ENCODE measurements at regions not wholly inside any gene's neighbourhood (a gene's known extent, or its start where the extent isn't known, plus 50 kb on each side); places are given as distances from the start of the nearest gene placed in this dataset.

DNA sequence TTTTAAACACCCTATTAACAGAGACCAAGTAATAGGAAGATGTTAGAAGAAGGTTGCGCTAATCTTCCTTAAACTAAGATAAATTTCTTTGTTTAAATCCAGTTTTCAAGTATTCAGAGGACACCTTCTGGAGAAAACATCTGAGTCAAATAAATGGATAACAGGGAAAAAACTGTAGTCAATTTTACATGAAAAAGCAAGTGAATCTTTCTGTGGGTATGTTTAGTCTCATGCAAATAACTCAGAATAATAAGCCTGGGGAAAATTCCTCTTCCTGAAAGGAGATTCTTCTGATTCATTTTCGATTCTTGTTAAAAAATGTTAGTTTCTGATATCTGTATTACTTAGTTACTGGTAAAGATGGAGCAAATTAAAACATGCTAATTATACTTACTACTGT is 145.5 kb downstream of the CTH start:
- no peaks in the 10 kb centered on the region for H3K79me2 ChIP-seq (ENCODE audit: insufficient read depth, low read length)
- H4K8ac ChIP-seq (replicated peaks; ENCODE audit: insufficient read length, low read depth, low read length): no peak overlapping the region
- DNase-seq: no peak
- no peak overlapping the region for H3T11ph ChIP-seq (ENCODE audit: low read length)
- no peak overlapping the region for H3K27ac ChIP-seq (ENCODE audit: insufficient read length, low read depth, low read length)
- H3K9me3 ChIP-seq (ENCODE audit: control insufficient read depth, low read depth, low read length): no peaks in the 10 kb centered on the region
- H4K20me1 ChIP-seq (ENCODE audit: control insufficient read depth, insufficient read depth, insufficient read length): no peaks in the 10 kb centered on the region
- no peak overlapping the region for H2BK15ac ChIP-seq (ENCODE audit: low read depth, low read length)
- no peaks in the 10 kb centered on the region for H3K27me3 Mint-ChIP-seq (ENCODE audit: low read depth)
- no peak overlapping the region for H3K4ac ChIP-seq (ENCODE audit: low read depth, low read length)
- no peaks in the 10 kb centered on the region for H3K9me3 Mint-ChIP-seq
- peaks cover 20 to 24% of the 10 kb centered on the region in 2 experiments for H3K4me1 Mint-ChIP-seq
- H4K91ac ChIP-seq (ENCODE audit: insufficient read length, low read depth, low read length): no peak overlapping the region
- H3K4me2 ChIP-seq (ENCODE audit: insufficient read depth, insufficient read length, low read length): no peak overlapping the region
- no peak overlapping the region for H3K9ac ChIP-seq (ENCODE audit: extremely low read depth, insufficient read length, low read length)
- H3K56ac ChIP-seq (ENCODE audit: insufficient read length, low read depth, low read length): no peak overlapping the region
- no CpG with 5 or more reads among the region's 2 CpGs for WGBS (ENCODE audit: extremely low coverage, insufficient read length, low lambda C conversion rate)
- H3K23ac ChIP-seq (ENCODE audit: insufficient read length, low read depth, low read length): no peak overlapping the region
- no peak overlapping the region for H2BK120ac ChIP-seq (ENCODE audit: low read depth, low read length, poor library complexity, severe bottlenecking)
- H3K4me3 Mint-ChIP-seq: peak overlapping the region in 1 of 2 experiments; percentile 15; a peak in 1 of 5 replicates
- H3K79me1 ChIP-seq (ENCODE audit: insufficient read depth, low read depth, low read length, poor library complexity, severe bottlenecking): no peaks in the 10 kb centered on the region
- H3K27me3 ChIP-seq (ENCODE audit: insufficient read depth, low read length): no peaks in the 10 kb centered on the region
- H3K14ac ChIP-seq (ENCODE audit: insufficient read depth, low read length): no peak overlapping the region
- no peak overlapping the region for H4K5ac ChIP-seq (ENCODE audit: insufficient read length, low read depth, low read length)
- no peak overlapping the region for H3K18ac ChIP-seq (ENCODE audit: insufficient read length, low read depth, low read length)
- H2BK5ac ChIP-seq (ENCODE audit: insufficient read length, low read length): no peak overlapping the region
- H3K36me3 Mint-ChIP-seq (ENCODE audit: insufficient read depth in 1 of 3, low read depth in 3 of 3): no peaks in the 10 kb centered on the region
- H3K27ac Mint-ChIP-seq: peak overlapping the region; percentile 9 to 82 (median 50); a peak in 6 of 7 replicates
- no peak overlapping the region for H2BK12ac ChIP-seq (ENCODE audit: insufficient read length, low read depth, low read length)
- TF ChIP-seq, protein P1, sequence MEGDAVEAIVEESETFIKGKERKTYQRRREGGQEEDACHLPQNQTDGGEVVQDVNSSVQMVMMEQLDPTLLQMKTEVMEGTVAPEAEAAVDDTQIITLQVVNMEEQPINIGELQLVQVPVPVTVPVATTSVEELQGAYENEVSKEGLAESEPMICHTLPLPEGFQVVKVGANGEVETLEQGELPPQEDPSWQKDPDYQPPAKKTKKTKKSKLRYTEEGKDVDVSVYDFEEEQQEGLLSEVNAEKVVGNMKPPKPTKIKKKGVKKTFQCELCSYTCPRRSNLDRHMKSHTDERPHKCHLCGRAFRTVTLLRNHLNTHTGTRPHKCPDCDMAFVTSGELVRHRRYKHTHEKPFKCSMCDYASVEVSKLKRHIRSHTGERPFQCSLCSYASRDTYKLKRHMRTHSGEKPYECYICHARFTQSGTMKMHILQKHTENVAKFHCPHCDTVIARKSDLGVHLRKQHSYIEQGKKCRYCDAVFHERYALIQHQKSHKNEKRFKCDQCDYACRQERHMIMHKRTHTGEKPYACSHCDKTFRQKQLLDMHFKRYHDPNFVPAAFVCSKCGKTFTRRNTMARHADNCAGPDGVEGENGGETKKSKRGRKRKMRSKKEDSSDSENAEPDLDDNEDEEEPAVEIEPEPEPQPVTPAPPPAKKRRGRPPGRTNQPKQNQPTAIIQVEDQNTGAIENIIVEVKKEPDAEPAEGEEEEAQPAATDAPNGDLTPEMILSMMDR (conservative IDR thresholded peaks at IDR 0.05): no peak
- H2AFZ ChIP-seq (ENCODE audit: low read length): no peak overlapping the region
- H2BK20ac ChIP-seq (ENCODE audit: low read depth, low read length, poor library complexity, severe bottlenecking): no peak overlapping the region
- H2AK5ac ChIP-seq (ENCODE audit: insufficient read length, low read length): no peak overlapping the region
- H3K23me2 ChIP-seq (ENCODE audit: insufficient read length, low read depth, low read length, poor library complexity, severe bottlenecking): no peaks in the 10 kb centered on the region
- H3K4me1 ChIP-seq (ENCODE audit: insufficient read depth, low read length): peaks cover 8% of the 10 kb centered on the region

Measured in H9 (cell line).